ENCODE measurements at regions not wholly inside any gene's neighbourhood (a gene's known extent, or its start where the extent isn't known, plus 50 kb on each side); places are given as distances from the start of the nearest gene placed in this dataset.

DNA sequence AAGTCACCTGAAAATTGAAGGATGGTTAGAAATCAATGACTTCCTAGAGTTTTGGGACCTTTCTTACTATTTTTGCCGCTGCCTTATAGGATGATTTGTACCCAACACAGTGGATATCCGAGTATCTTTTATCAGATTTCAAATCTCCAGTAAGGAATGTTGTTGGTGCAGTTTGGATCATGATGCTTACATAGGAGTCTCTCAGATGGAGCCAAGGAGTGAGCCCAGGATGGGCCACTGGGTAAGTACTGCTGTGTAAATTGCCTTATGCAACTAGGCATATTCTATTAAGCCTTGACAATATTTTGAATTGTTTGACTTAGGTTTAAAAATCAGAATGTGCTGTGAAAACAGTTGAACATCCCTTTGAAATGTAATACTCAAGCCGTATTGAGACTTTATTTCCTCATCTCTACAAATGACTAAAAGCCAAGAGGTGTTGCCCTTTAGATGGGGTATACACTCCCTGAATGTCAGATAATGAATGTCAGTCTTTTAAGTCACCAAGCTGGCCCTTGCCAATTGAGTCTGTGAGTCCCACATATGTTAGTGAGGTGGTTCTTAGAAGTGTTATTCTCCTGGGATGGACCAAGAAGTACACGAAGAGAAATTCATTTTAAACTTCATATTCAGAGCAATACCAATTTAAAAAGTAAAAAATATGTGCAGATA, 271.8 kb upstream of the CTNND2 start:
- TF ChIP-seq TOX (CRISPR knock-in tag; IDR thresholded peaks at IDR 0.05; ENCODE audit: borderline replicate concordance) = no peak
- TF ChIP-seq PATZ1 (CRISPR knock-in tag; IDR thresholded peaks at IDR 0.05; ENCODE audit: borderline replicate concordance) = no peak
- TF ChIP-seq PPARA (CRISPR knock-in tag; IDR thresholded peaks at IDR 0.05; ENCODE audit: borderline replicate concordance) = no peak
- no peak for TF ChIP-seq OSR1 (CRISPR knock-in tag; IDR thresholded peaks at IDR 0.05)

Measured in SK-N-SH treated with all-trans-retinoic acid at 6 μM for 48 hours (cell line).